ENCODE measurements at regions not wholly inside any gene's neighbourhood (a gene's known extent, or its start where the extent isn't known, plus 50 kb on each side); places are given as distances from the start of the nearest gene placed in this dataset.

- Histone ChIP-seq H3K4me1 (replicated peaks in 1 of 2; ENCODE audit: control insufficient read depth in 2 of 2, insufficient read depth in 2 of 2, low read length in 2 of 2) (no peaks in the 10 kb centered on the region), H3K9me1 (ENCODE audit: control insufficient read depth, insufficient read depth, low read length) (no peaks in the 10 kb centered on the region), H3K9me3 (replicated peaks; ENCODE audit: control insufficient read depth, insufficient read depth, low read depth, low read length) (no peaks in the 10 kb centered on the region), H2AFZ (ENCODE audit: low read depth, low read length) (no peak overlapping the region), H3K4me2 (ENCODE audit: insufficient read depth, low read length) (no peak overlapping the region), H3K4me3 (no peak overlapping the region), H4K20me1 (replicated peaks; ENCODE audit: control insufficient read depth, insufficient read depth, low read length) (peaks cover 9% of the 10 kb centered on the region), H3K36me3 (ENCODE audit: control insufficient read depth, insufficient read depth, low read length) (no peaks in the 10 kb centered on the region), H3K79me2 (ENCODE audit: control insufficient read depth, insufficient read depth, low read length) (no peaks in the 10 kb centered on the region), H3K9ac (ENCODE audit: insufficient read depth in 1 of 2, low read depth in 2 of 2, low read length in 2 of 2) (no peak overlapping the region), H3K27me3 (ENCODE audit: control insufficient read depth in 2 of 2, insufficient read depth in 2 of 2, low read length in 2 of 2) (peaks cover 23 to 51% of the 10 kb centered on the region in 2 experiments), H3K27ac (ENCODE audit: extremely low read depth, low read depth, low read length) (no peak overlapping the region)
- TF ChIP-seq EZH2 (IDR thresholded peaks at IDR 0.05; ENCODE audit: borderline replicate concordance, low read depth, low read length) = no peak
- no peak for TF ChIP-seq HNRNPLL (IDR thresholded peaks at IDR 0.05; ENCODE audit: low read depth, low read length, poor library complexity, severe bottlenecking)
- no TSS peak for BruUV-seq (replicated peaks)
- ATAC-seq = no peak
- CTCF ChIA-PET (ENCODE audit: low intra/inter-chr PET ratio) = no interaction called here
- WGBS (ENCODE audit: insufficient coverage, low coverage, missing lambda C conversion rate) = 2% methylated on average over 7 of the region's 7 CpGs
- FAIRE-seq = no peak
- POLR2A ChIA-PET = interaction anchor here (0.6 kb wide), 1 partner anchor 709 kb away, joined by 5 read pairs; no protein-coding TSS in a partner anchor
- no peak for DNase-seq (ENCODE audit: extremely low read depth in 1 of 4, low spot score in 3 of 4)
- in situ Hi-C loops (cut with MboI) = no loop called here
- intact Hi-C loops (cut with micrococcal nuclease) = no loop called here
Measured at GRCh38 chr16:79310710-79311109, 289.8 kb downstream of the MAF start.

DNA sequence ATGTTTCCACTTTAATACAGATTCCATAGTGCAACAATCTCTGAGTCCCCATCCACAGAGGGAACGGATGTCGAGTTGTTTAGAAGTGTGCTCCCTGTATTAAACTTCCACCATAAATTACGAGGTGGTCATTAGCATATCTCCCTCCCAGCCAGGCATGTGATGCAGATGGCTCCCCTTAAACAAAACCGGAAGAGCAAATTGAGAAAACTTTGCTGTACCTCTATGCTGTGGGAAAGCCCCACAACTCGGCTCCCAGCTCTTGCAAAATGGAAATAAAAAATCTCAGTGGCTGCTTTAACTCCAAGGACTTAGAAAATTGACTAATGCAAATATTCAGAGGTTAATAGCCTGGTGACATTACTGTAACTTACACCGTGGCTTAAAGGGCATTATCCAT, 290.9 kb downstream of the MAF start:
- no peaks in the 10 kb centered on the region for H3K9me1 ChIP-seq (ENCODE audit: control insufficient read depth, insufficient read depth, low read length)
- H3K9me3 ChIP-seq (replicated peaks; ENCODE audit: control insufficient read depth, insufficient read depth, low read depth, low read length) = no peaks in the 10 kb centered on the region
- no TSS peak for BruUV-seq (replicated peaks)
- H2AFZ ChIP-seq (ENCODE audit: low read depth, low read length) = no peak overlapping the region
- H3K27me3 ChIP-seq (ENCODE audit: control insufficient read depth in 2 of 2, insufficient read depth in 2 of 2, low read length in 2 of 2) = peaks cover 30 to 61% of the 10 kb centered on the region in 2 experiments
- CTCF ChIA-PET (ENCODE audit: low intra/inter-chr PET ratio) = no interaction called here
- no peak for DNase-seq (ENCODE audit: extremely low read depth in 1 of 4, low spot score in 3 of 4)
- no peaks in the 10 kb centered on the region for H3K36me3 ChIP-seq (ENCODE audit: control insufficient read depth, insufficient read depth, low read length)
- POLR2A ChIA-PET = no interaction called here
- no peaks in the 10 kb centered on the region for H3K4me1 ChIP-seq (replicated peaks in 1 of 2; ENCODE audit: control insufficient read depth in 2 of 2, insufficient read depth in 2 of 2, low read length in 2 of 2)
- H3K4me3 ChIP-seq = no peak overlapping the region
- H3K4me2 ChIP-seq (ENCODE audit: insufficient read depth, low read length) = no peak overlapping the region
- 0% methylated on average over 6 of the region's 6 CpGs for WGBS (ENCODE audit: insufficient coverage, low coverage, missing lambda C conversion rate)
- H4K20me1 ChIP-seq (replicated peaks; ENCODE audit: control insufficient read depth, insufficient read depth, low read length) = peaks cover 10% of the 10 kb centered on the region
- no peak overlapping the region for H3K27ac ChIP-seq (ENCODE audit: extremely low read depth, low read depth, low read length)
- in situ Hi-C loops (cut with MboI) (no loop called here), intact Hi-C loops (cut with micrococcal nuclease) (no loop called here)
- ATAC-seq = no peak
- no peak for FAIRE-seq
- no peaks in the 10 kb centered on the region for H3K79me2 ChIP-seq (ENCODE audit: control insufficient read depth, insufficient read depth, low read length)
- H3K9ac ChIP-seq (ENCODE audit: insufficient read depth in 1 of 2, low read depth in 2 of 2, low read length in 2 of 2) = no peak overlapping the region
- TF ChIP-seq ZC3H11A (IDR thresholded peaks at IDR 0.05; ENCODE audit: low read depth, low read length) (no peak), LEF1 (IDR thresholded peaks at IDR 0.05) (no peak), E2F1 (CRISPR knock-in tag; IDR thresholded peaks at IDR 0.05) (no peak), POLR2B (IDR thresholded peaks at IDR 0.05; ENCODE audit: low read depth, partially characterized antibody) (no peak)
- TF ChIP-seq, protein P1, sequence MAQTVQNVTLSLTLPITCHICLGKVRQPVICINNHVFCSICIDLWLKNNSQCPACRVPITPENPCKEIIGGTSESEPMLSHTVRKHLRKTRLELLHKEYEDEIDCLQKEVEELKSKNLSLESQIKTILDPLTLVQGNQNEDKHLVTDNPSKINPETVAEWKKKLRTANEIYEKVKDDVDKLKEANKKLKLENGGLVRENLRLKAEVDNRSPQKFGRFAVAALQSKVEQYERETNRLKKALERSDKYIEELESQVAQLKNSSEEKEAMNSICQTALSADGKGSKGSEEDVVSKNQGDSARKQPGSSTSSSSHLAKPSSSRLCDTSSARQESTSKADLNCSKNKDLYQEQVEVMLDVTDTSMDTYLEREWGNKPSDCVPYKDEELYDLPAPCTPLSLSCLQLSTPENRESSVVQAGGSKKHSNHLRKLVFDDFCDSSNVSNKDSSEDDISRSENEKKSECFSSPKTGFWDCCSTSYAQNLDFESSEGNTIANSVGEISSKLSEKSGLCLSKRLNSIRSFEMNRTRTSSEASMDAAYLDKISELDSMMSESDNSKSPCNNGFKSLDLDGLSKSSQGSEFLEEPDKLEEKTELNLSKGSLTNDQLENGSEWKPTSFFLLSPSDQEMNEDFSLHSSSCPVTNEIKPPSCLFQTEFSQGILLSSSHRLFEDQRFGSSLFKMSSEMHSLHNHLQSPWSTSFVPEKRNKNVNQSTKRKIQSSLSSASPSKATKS (CRISPR knock-in tag; IDR thresholded peaks at IDR 0.05) = no peak
- TF ChIP-seq, protein P2, sequence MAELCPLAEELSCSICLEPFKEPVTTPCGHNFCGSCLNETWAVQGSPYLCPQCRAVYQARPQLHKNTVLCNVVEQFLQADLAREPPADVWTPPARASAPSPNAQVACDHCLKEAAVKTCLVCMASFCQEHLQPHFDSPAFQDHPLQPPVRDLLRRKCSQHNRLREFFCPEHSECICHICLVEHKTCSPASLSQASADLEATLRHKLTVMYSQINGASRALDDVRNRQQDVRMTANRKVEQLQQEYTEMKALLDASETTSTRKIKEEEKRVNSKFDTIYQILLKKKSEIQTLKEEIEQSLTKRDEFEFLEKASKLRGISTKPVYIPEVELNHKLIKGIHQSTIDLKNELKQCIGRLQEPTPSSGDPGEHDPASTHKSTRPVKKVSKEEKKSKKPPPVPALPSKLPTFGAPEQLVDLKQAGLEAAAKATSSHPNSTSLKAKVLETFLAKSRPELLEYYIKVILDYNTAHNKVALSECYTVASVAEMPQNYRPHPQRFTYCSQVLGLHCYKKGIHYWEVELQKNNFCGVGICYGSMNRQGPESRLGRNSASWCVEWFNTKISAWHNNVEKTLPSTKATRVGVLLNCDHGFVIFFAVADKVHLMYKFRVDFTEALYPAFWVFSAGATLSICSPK (IDR thresholded peaks at IDR 0.05; ENCODE audit: borderline replicate concordance) = no peak
- TF ChIP-seq, protein P3, sequence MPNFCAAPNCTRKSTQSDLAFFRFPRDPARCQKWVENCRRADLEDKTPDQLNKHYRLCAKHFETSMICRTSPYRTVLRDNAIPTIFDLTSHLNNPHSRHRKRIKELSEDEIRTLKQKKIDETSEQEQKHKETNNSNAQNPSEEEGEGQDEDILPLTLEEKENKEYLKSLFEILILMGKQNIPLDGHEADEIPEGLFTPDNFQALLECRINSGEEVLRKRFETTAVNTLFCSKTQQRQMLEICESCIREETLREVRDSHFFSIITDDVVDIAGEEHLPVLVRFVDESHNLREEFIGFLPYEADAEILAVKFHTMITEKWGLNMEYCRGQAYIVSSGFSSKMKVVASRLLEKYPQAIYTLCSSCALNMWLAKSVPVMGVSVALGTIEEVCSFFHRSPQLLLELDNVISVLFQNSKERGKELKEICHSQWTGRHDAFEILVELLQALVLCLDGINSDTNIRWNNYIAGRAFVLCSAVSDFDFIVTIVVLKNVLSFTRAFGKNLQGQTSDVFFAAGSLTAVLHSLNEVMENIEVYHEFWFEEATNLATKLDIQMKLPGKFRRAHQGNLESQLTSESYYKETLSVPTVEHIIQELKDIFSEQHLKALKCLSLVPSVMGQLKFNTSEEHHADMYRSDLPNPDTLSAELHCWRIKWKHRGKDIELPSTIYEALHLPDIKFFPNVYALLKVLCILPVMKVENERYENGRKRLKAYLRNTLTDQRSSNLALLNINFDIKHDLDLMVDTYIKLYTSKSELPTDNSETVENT (CRISPR knock-in tag; IDR thresholded peaks at IDR 0.05) = no peak
